ENCODE measurements at regions not wholly inside any gene's neighbourhood (a gene's known extent, or its start where the extent isn't known, plus 50 kb on each side); places are given as distances from the start of the nearest gene placed in this dataset.

GRCh38 chr10:78436222-78436573 is 402.5 kb downstream of the RPS24 start:
- TF ChIP-seq REST (IDR thresholded peaks at IDR 0.05; ENCODE audit: insufficient read depth in 1 of 2, low read depth in 2 of 2, low read length in 2 of 2) (no peak), TAF1 (IDR thresholded peaks at IDR 0.05; ENCODE audit: borderline replicate concordance, insufficient read depth, low read length) (no peak), POLR2AphosphoS5 (IDR thresholded peaks at IDR 0.05; ENCODE audit: low read depth, low read length) (no peak), SIN3A (IDR thresholded peaks at IDR 0.05; ENCODE audit: borderline replicate concordance, insufficient read depth, low read length) (no peak), FOXP2 (optimal IDR thresholded peaks at IDR 0.05; ENCODE audit: borderline replicate concordance, extremely low read depth, extremely low read length, insufficient read depth) (no peak)

- TF ChIP-seq POLR2AphosphoS5 (IDR thresholded peaks at IDR 0.05; ENCODE audit: low read depth, low read length) (no peak), TAF1 (IDR thresholded peaks at IDR 0.05; ENCODE audit: borderline replicate concordance, insufficient read depth, low read length) (no peak), REST (IDR thresholded peaks at IDR 0.05; ENCODE audit: insufficient read depth in 1 of 2, low read depth in 2 of 2, low read length in 2 of 2) (no peak), SIN3A (IDR thresholded peaks at IDR 0.05; ENCODE audit: borderline replicate concordance, insufficient read depth, low read length) (no peak), FOXP2 (optimal IDR thresholded peaks at IDR 0.05; ENCODE audit: borderline replicate concordance, extremely low read depth, extremely low read length, insufficient read depth) (no peak)
Measured at GRCh38 chr10:78436706-78437406, 403.2 kb downstream of the RPS24 start.

- TF ChIP-seq POLR2AphosphoS5 (IDR thresholded peaks at IDR 0.05; ENCODE audit: low read depth, low read length) (no peak), FOXP2 (optimal IDR thresholded peaks at IDR 0.05; ENCODE audit: borderline replicate concordance, extremely low read depth, extremely low read length, insufficient read depth) (no peak), REST (IDR thresholded peaks at IDR 0.05; ENCODE audit: insufficient read depth in 1 of 2, low read depth in 2 of 2, low read length in 2 of 2) (no peak), SIN3A (IDR thresholded peaks at IDR 0.05; ENCODE audit: borderline replicate concordance, insufficient read depth, low read length) (no peak), TAF1 (IDR thresholded peaks at IDR 0.05; ENCODE audit: borderline replicate concordance, insufficient read depth, low read length) (no peak)
Measured at GRCh38 chr10:78437407-78437768, 403.7 kb downstream of the RPS24 start.

- TF ChIP-seq REST (IDR thresholded peaks at IDR 0.05; ENCODE audit: insufficient read depth in 1 of 2, low read depth in 2 of 2, low read length in 2 of 2), result no peak
- TF ChIP-seq SIN3A (IDR thresholded peaks at IDR 0.05; ENCODE audit: borderline replicate concordance, insufficient read depth, low read length), result no peak
- no peak for TF ChIP-seq FOXP2 (optimal IDR thresholded peaks at IDR 0.05; ENCODE audit: borderline replicate concordance, extremely low read depth, extremely low read length, insufficient read depth)
- no peak for TF ChIP-seq POLR2AphosphoS5 (IDR thresholded peaks at IDR 0.05; ENCODE audit: low read depth, low read length)
- no peak for TF ChIP-seq TAF1 (IDR thresholded peaks at IDR 0.05; ENCODE audit: borderline replicate concordance, insufficient read depth, low read length)
Measured at GRCh38 chr10:78437998-78438906, 404.6 kb downstream of the RPS24 start.
